ENCODE measurements at regions not wholly inside any gene's neighbourhood (a gene's known extent, or its start where the extent isn't known, plus 50 kb on each side); places are given as distances from the start of the nearest gene placed in this dataset.
"Not testable (repeated sequence)": the region's sequence is repeated elsewhere in the genome, so short reads cannot be mapped to it uniquely, and the experiment has no call there.

GRCh38 chr10:9950070-9950469 is 1067.6 kb upstream of the CELF2 start:
- WGBS, 2 donors = 74 to 87% methylated on average over 2 of the region's 2 CpGs
- Histone ChIP-seq H3K36me3 (no peaks in the 10 kb centered on the region), H3K27ac (no peak overlapping the region), H3K27me3 (no peaks in the 10 kb centered on the region), H3K4me3 (no peak overlapping the region), H3K4me1 (no peaks in the 10 kb centered on the region), H3K9me3 (no peaks in the 10 kb centered on the region)
- DNase-seq = no peak
- intact Hi-C loops (cut with DNase I) = no loop called here
- no peak for TF ChIP-seq POLR2AphosphoS5 (IDR thresholded peaks at IDR 0.05)
- no peak for TF ChIP-seq EP300 (IDR thresholded peaks at IDR 0.05)
- TF ChIP-seq POLR2A (IDR thresholded peaks at IDR 0.05) = no peak
- no peak for TF ChIP-seq CTCF (IDR thresholded peaks at IDR 0.05)

GRCh38 chr10:9951481-9952257 is 1066.0 kb upstream of the CELF2 start:
- Histone ChIP-seq H3K27me3 (no peaks in the 10 kb centered on the region), H3K4me1 (no peaks in the 10 kb centered on the region), H3K9me3 (no peaks in the 10 kb centered on the region), H3K27ac (no peak overlapping the region), H3K4me3 (no peak overlapping the region), H3K36me3 (no peaks in the 10 kb centered on the region)
- no peak for DNase-seq
- intact Hi-C loops (cut with DNase I) = no loop called here
- TF ChIP-seq POLR2AphosphoS5 (IDR thresholded peaks at IDR 0.05) = no peak
- no peak for TF ChIP-seq CTCF (IDR thresholded peaks at IDR 0.05)
- TF ChIP-seq EP300 (IDR thresholded peaks at IDR 0.05) = no peak
- no peak for TF ChIP-seq POLR2A (IDR thresholded peaks at IDR 0.05)
- 65 to 89% methylated on average over 1 of the region's 1 CpG for WGBS, 2 donors

GRCh38 chr10:9957351-9957750 is 1060.3 kb upstream of the CELF2 start:
- Histone ChIP-seq H3K9me3 (peaks cover 0 to 2% (median 0%) of the 10 kb centered on the region in 4 donors), H3K4me3 (no peak overlapping the region), H3K27me3 (no peaks in the 10 kb centered on the region), H3K27ac (no peak overlapping the region), H3K36me3 (no peaks in the 10 kb centered on the region), H3K4me1 (no peaks in the 10 kb centered on the region)
- WGBS, 2 donors = 52 to 59% methylated on average over 1 of the region's 1 CpG
- TF ChIP-seq EP300 (IDR thresholded peaks at IDR 0.05) = no peak
- no peak for TF ChIP-seq CTCF (IDR thresholded peaks at IDR 0.05)
- no peak for TF ChIP-seq POLR2AphosphoS5 (IDR thresholded peaks at IDR 0.05)
- no peak for TF ChIP-seq POLR2A (IDR thresholded peaks at IDR 0.05)
- intact Hi-C loops (cut with DNase I) = no loop called here
- DNase-seq = no peak

GRCh38 chr10:9957876-9958275 is 1059.8 kb upstream of the CELF2 start:
- H3K4me1 ChIP-seq; intact Hi-C loops (cut with DNase I); H3K4me3 ChIP-seq; H3K27me3 ChIP-seq; H3K27ac ChIP-seq; DNase-seq; H3K9me3 ChIP-seq; H3K36me3 ChIP-seq: not testable (repeated sequence)
- 58 to 62% methylated on average over 6 of the region's 6 CpGs for WGBS, 2 donors

- Histone ChIP-seq H3K36me3 (no peaks in the 10 kb centered on the region), H3K9me3 (no peaks in the 10 kb centered on the region), H3K27me3 (no peaks in the 10 kb centered on the region), H3K27ac (no peak overlapping the region), H3K4me1 (no peaks in the 10 kb centered on the region), H3K4me3 (no peak overlapping the region)
- TF ChIP-seq POLR2AphosphoS5 (IDR thresholded peaks at IDR 0.05) (no peak), EP300 (IDR thresholded peaks at IDR 0.05) (no peak), CTCF (IDR thresholded peaks at IDR 0.05) (no peak), POLR2A (IDR thresholded peaks at IDR 0.05) (no peak)
- WGBS, 2 donors = 19 to 43% methylated on average over 2 of the region's 2 CpGs
- DNase-seq = no peak
- intact Hi-C loops (cut with DNase I) = no loop called here
Observed at GRCh38 chr10:9965341-9965740, 1052.3 kb upstream of the CELF2 start.
